Cerebellar nuclear complex (tissue), 1 donor: ENCODE measurements at regions not wholly inside any gene's neighbourhood (a gene's known extent, or its start where the extent isn't known, plus 50 kb on each side); places are given as distances from the start of the nearest gene placed in this dataset.
"Not testable (repeated sequence)": the region's sequence is repeated elsewhere in the genome, so short reads cannot be mapped to it uniquely, and the experiment has no call there.

Source experiments
- DNase-seq, 2 experiments: peaks; one replicate each; lab custom pipeline; 2025; lab: John Stamatoyannopoulos, UW

- DNase-seq, result no peak
These were observed 126.7 kb upstream of the BTG1 start for GRCh38 chr12:92272061-92272964.

GRCh38 chr12:92271341-92271740 lies 125.7 kb upstream of the BTG1 start:
- DNase-seq, result no peak

GRCh38 chr12:92270521-92270920 lies 124.9 kb upstream of the BTG1 start:
- DNase-seq, result no peak

GRCh38 chr12:92268946-92269345 lies 123.3 kb upstream of the BTG1 start:
- DNase-seq, result no peak

- no peak for DNase-seq
These were observed 116.0 kb upstream of the BTG1 start for GRCh38 chr12:92261692-92262091.

GRCh38 chr12:92261071-92261470 lies 115.4 kb upstream of the BTG1 start:
- DNase-seq, result no peak

GRCh38 chr12:92259696-92260251 lies 114.1 kb upstream of the BTG1 start:
- DNase-seq, result no peak

GRCh38 chr12:92259291-92259690 lies 113.6 kb upstream of the BTG1 start:
- DNase-seq, result no peak

GRCh38 chr12:92257261-92257660 lies 111.6 kb upstream of the BTG1 start:
- DNase-seq, result no peak

- DNase-seq, result no peak
These were observed 110.1 kb upstream of the BTG1 start for GRCh38 chr12:92255741-92256140.

GRCh38 chr12:92253301-92253700 lies 107.7 kb upstream of the BTG1 start:
- DNase-seq, result no peak

- DNase-seq, result no peak
These were observed 103.3 kb upstream of the BTG1 start for GRCh38 chr12:92248977-92249376.

- peak; percentile 84 to 85 for DNase-seq
These were observed 98.4 kb upstream of the BTG1 start for GRCh38 chr12:92244036-92244435.

- no peak for DNase-seq
These were observed 97.3 kb upstream of the BTG1 start for GRCh38 chr12:92242907-92243306.

GRCh38 chr12:92237762-92238523 lies 92.3 kb upstream of the BTG1 start:
- DNase-seq, result peak in 1 of 2 experiments; percentile 2

- no peak for DNase-seq
These were observed 91.6 kb upstream of the BTG1 start for GRCh38 chr12:92237262-92237661.

- no peak for DNase-seq
These were observed 90.2 kb upstream of the BTG1 start for GRCh38 chr12:92235703-92236472.

GRCh38 chr12:92234533-92234932 lies 88.9 kb upstream of the BTG1 start:
- no peak for DNase-seq

- no peak for DNase-seq
These were observed 87.8 kb upstream of the BTG1 start for GRCh38 chr12:92233346-92234015.

- DNase-seq, result not testable (repeated sequence)
These were observed 86.8 kb upstream of the BTG1 start for GRCh38 chr12:92232371-92232932.

GRCh38 chr12:92231945-92232344 lies 86.3 kb upstream of the BTG1 start:
- not testable (repeated sequence) for DNase-seq
